WTC11 (cell line): ENCODE measurements at regions not wholly inside any gene's neighbourhood (a gene's known extent, or its start where the extent isn't known, plus 50 kb on each side); places are given as distances from the start of the nearest gene placed in this dataset.

Experiments
- ATAC-seq: fragments of 200-7000 bp; cut with Tn5 transposase; 2 replicates; pipeline ENCODE4 v1.10.0; 2021; ENCODE audit warnings: mild to moderate bottlenecking, moderate library complexity
- CTCF ChIA-PET: fragments of 300-600 bp; sonication (Branson Sonifier 250); formaldehyde crosslinking; loops from one replicate; lab custom pipeline; 2021; ENCODE audit warnings: antibody characterized with exemption; lab: Charles Lee
- POLR2A ChIA-PET: fragments of 350-600 bp; sonication (Branson Sonifier 250); formaldehyde crosslinking; loops from one replicate; lab custom pipeline; 2021; ENCODE audit warnings: antibody characterized with exemption; lab: Charles Lee
- DNase-seq: peaks from one replicate; pipeline ENCODE4 v3.0.0; 2021; ENCODE audit warnings: low spot score
- H3K27ac Mint-ChIP-seq: 2 replicates; pipeline ENCODE4 v1.8.0; 2021; ENCODE audit warnings: mixed read lengths
- H3K27me3 Mint-ChIP-seq: 2 replicates; pipeline ENCODE4 v1.8.0; 2021; ENCODE audit warnings: low read depth, mild to moderate bottlenecking, moderate library complexity, mixed read lengths
- H3K36me3 Mint-ChIP-seq: 2 replicates; pipeline ENCODE4 v1.8.0; 2021; ENCODE audit warnings: mixed read lengths
- H3K4me1 Mint-ChIP-seq: 2 replicates; pipeline ENCODE4 v1.8.0; 2022; ENCODE audit warnings: mixed read lengths
- H3K4me3 Mint-ChIP-seq: 2 replicates; pipeline ENCODE4 v1.8.0; 2021; ENCODE audit warnings: mild to moderate bottlenecking, moderate library complexity, mixed read lengths
- H3K9me3 Mint-ChIP-seq: 2 replicates; pipeline ENCODE4 v1.8.0; 2021; ENCODE audit warnings: mixed read lengths
- CBFB ChIP-seq: sonication (generic); formaldehyde crosslinking; IDR thresholded peaks from 2 replicates; pipeline ENCODE4 v1.8.1; 2022; ENCODE audit warnings: mild to moderate bottlenecking, low read depth, missing genetic modification reagents
- E2F1 ChIP-seq: sonication (generic); formaldehyde crosslinking; IDR thresholded peaks from 2 replicates; pipeline ENCODE4 v1.8.0; 2022; ENCODE audit warnings: mild to moderate bottlenecking, missing genetic modification reagents
- ERG ChIP-seq: fragments of 250-450 bp; sonication (Bioruptor Pico); IDR thresholded peaks from 2 replicates; pipeline ENCODE4 v1.8.0; 2021; ENCODE audit warnings: mild to moderate bottlenecking
- FOXK1 ChIP-seq: sonication (generic); formaldehyde crosslinking; IDR thresholded peaks from 2 replicates; pipeline ENCODE4 v1.8.0; 2022; ENCODE audit warnings: mild to moderate bottlenecking, moderate library complexity, missing genetic modification reagents
- FOXP1 ChIP-seq: sonication (generic); formaldehyde crosslinking; IDR thresholded peaks from 2 replicates; pipeline ENCODE4 v1.8.0; 2022; ENCODE audit warnings: missing genetic modification reagents, mild to moderate bottlenecking, moderate library complexity, borderline replicate concordance
- FOXP4 ChIP-seq: sonication (generic); formaldehyde crosslinking; IDR thresholded peaks from 2 replicates; pipeline ENCODE4 v1.8.0; 2022; ENCODE audit warnings: mild to moderate bottlenecking, missing genetic modification reagents
- GABPB1 ChIP-seq: sonication (generic); formaldehyde crosslinking; IDR thresholded peaks from 2 replicates; pipeline ENCODE4 v1.8.1; 2023; ENCODE audit warnings: mild to moderate bottlenecking, missing genetic modification reagents
- HMGA2 ChIP-seq: fragments of 250-450 bp; sonication (Bioruptor Pico); IDR thresholded peaks from 2 replicates; pipeline ENCODE4 v1.4.0; 2021; ENCODE audit warnings: mild to moderate bottlenecking, moderate library complexity
- IRF1 ChIP-seq: sonication (generic); formaldehyde crosslinking; IDR thresholded peaks from 2 replicates; pipeline ENCODE4 v1.8.0; 2023; ENCODE audit warnings: missing genetic modification reagents
- MAX ChIP-seq: sonication (generic); formaldehyde crosslinking; IDR thresholded peaks from 2 replicates; pipeline ENCODE4 v1.8.0; 2022; ENCODE audit warnings: mild to moderate bottlenecking, missing genetic modification reagents
- MLX ChIP-seq: sonication (generic); formaldehyde crosslinking; IDR thresholded peaks from 2 replicates; pipeline ENCODE4 v1.8.1; 2023; ENCODE audit warnings: mild to moderate bottlenecking, missing genetic modification reagents, moderate library complexity
- NFATC4 ChIP-seq: fragments of 250-450 bp; sonication (Bioruptor Pico); IDR thresholded peaks from 2 replicates; pipeline ENCODE4 v1.9.0; 2021; ENCODE audit warnings: mild to moderate bottlenecking
- NFYB ChIP-seq: sonication (generic); formaldehyde crosslinking; conservative IDR thresholded peaks from 2 replicates; pipeline ENCODE4 v1.8.0; 2022; ENCODE audit warnings: low read depth, missing genetic modification reagents
- RELA ChIP-seq: sonication (generic); formaldehyde crosslinking; IDR thresholded peaks from 2 replicates; pipeline ENCODE4 v1.8.1; 2022; ENCODE audit warnings: missing genetic modification reagents, mild to moderate bottlenecking, borderline replicate concordance
- USF2 ChIP-seq: sonication (generic); formaldehyde crosslinking; IDR thresholded peaks from 2 replicates; pipeline ENCODE4 v1.8.1; 2023; ENCODE audit warnings: mild to moderate bottlenecking, missing genetic modification reagents, moderate library complexity
- ZNF232 ChIP-seq: sonication (generic); formaldehyde crosslinking; IDR thresholded peaks from 2 replicates; pipeline ENCODE4 v1.8.0; 2022; ENCODE audit warnings: mild to moderate bottlenecking, missing genetic modification reagents
- ZNF263 ChIP-seq: sonication (generic); formaldehyde crosslinking; IDR thresholded peaks from 2 replicates; pipeline ENCODE4 v1.8.1; 2022; ENCODE audit warnings: low read depth, mild to moderate bottlenecking, moderate library complexity, missing genetic modification reagents
- ZNF423 ChIP-seq: fragments of 250-450 bp; sonication (Bioruptor Pico); IDR thresholded peaks from 2 replicates; pipeline ENCODE4 v2.1.2; 2022; ENCODE audit warnings: mild to moderate bottlenecking, moderate library complexity
- ZNF532 ChIP-seq: fragments of 250-450 bp; sonication (Bioruptor Pico); IDR thresholded peaks from 2 replicates; pipeline ENCODE4 v1.9.0; 2021; ENCODE audit warnings: mild to moderate bottlenecking, borderline replicate concordance
- ZSCAN18 ChIP-seq: fragments of 250-450 bp; sonication (Bioruptor Pico); IDR thresholded peaks from 2 replicates; pipeline ENCODE4 v2.1.2; 2022; ENCODE audit warnings: mild to moderate bottlenecking, moderate library complexity

- CTCF ChIA-PET: no interaction called here
- Mint-ChIP-seq H3K4me3 (no peak overlapping the region), H3K9me3 (peaks cover 11% of the 10 kb centered on the region), H3K36me3 (no peaks in the 10 kb centered on the region)
- no peak for ATAC-seq
- TF ChIP-seq FOXK1 (CRISPR knock-in tag) (no peak), ERG (CRISPR knock-in tag) (no peak), IRF1 (CRISPR knock-in tag) (no peak)
- TF ChIP-seq, all 79 proteins: peak for 0
- H3K27ac Mint-ChIP-seq: no peak overlapping the region
- POLR2A ChIA-PET: no interaction called here
- DNase-seq: no peak
- peaks cover 2% of the 10 kb centered on the region; the same call in 1 of the 2 replicates for H3K27me3 Mint-ChIP-seq
- no peaks in the 10 kb centered on the region for H3K4me1 Mint-ChIP-seq
Observed at GRCh38 chr20:4304601-4305000, 55.5 kb upstream of the ADRA1D start.

- no peak overlapping the region for H3K27ac Mint-ChIP-seq
- no peak overlapping the region for H3K4me3 Mint-ChIP-seq
- TF ChIP-seq USF2: no peak
- TF ChIP-seq ZNF532 (CRISPR knock-in tag): no peak
- TF ChIP-seq NFATC4 (CRISPR knock-in tag): no peak
- TF ChIP-seq CBFB (CRISPR knock-in tag): no peak
- no peak for TF ChIP-seq FOXP1 (CRISPR knock-in tag)
- TF ChIP-seq ZNF232 (CRISPR knock-in tag): no peak
- no peak for TF ChIP-seq E2F1 (CRISPR knock-in tag)
- H3K27me3 Mint-ChIP-seq: peaks cover 10% of the 10 kb centered on the region
- ChIA-PET CTCF (no interaction called here), POLR2A (no interaction called here)
- peaks cover 9% of the 10 kb centered on the region for H3K9me3 Mint-ChIP-seq
- DNase-seq: no peak
- no peaks in the 10 kb centered on the region for H3K4me1 Mint-ChIP-seq
- no peak for ATAC-seq
- no peaks in the 10 kb centered on the region for H3K36me3 Mint-ChIP-seq
Observed at GRCh38 chr20:4303136-4303535, 54.0 kb upstream of the ADRA1D start.

GRCh38 chr20:4300921-4301320 lies 51.8 kb upstream of the ADRA1D start:
- H3K4me3 Mint-ChIP-seq: no peak overlapping the region
- DNase-seq (no peak), ATAC-seq (no peak)
- H3K9me3 Mint-ChIP-seq: peaks cover 9% of the 10 kb centered on the region
- POLR2A ChIA-PET: no interaction called here
- peaks cover 6% of the 10 kb centered on the region for H3K4me1 Mint-ChIP-seq
- CTCF ChIA-PET: no interaction called here
- H3K27me3 Mint-ChIP-seq: peaks cover 10% of the 10 kb centered on the region
- no peaks in the 10 kb centered on the region for H3K36me3 Mint-ChIP-seq
- H3K27ac Mint-ChIP-seq: no peak overlapping the region
- TF ChIP-seq MLX (CRISPR knock-in tag): no peak
- TF ChIP-seq HMGA2 (CRISPR knock-in tag): no peak
- TF ChIP-seq MAX (CRISPR knock-in tag): no peak
- TF ChIP-seq GABPB1 (CRISPR knock-in tag): no peak
- no peak for TF ChIP-seq FOXP4
- TF ChIP-seq ZSCAN18 (CRISPR knock-in tag): no peak
- no peak for TF ChIP-seq FOXK1 (CRISPR knock-in tag)
- no peak for TF ChIP-seq RELA (CRISPR knock-in tag)
- no peak for TF ChIP-seq NFYB (CRISPR knock-in tag)
- TF ChIP-seq ZNF263 (CRISPR knock-in tag): no peak
- TF ChIP-seq ZNF423 (CRISPR knock-in tag): no peak
- no peak for TF ChIP-seq NFATC4 (CRISPR knock-in tag)
